NCI-H2196 treated with DMSO at 0.1 percent for 48 hours (cell line): ENCODE measurements at regions not wholly inside any gene's neighbourhood (a gene's known extent, or its start where the extent isn't known, plus 50 kb on each side); places are given as distances from the start of the nearest gene placed in this dataset.

Experiments
- DNase-seq: peaks from one replicate; lab custom pipeline; 2025; ENCODE audit not compliant: unreplicated experiment; lab: John Stamatoyannopoulos, UW

DNA sequence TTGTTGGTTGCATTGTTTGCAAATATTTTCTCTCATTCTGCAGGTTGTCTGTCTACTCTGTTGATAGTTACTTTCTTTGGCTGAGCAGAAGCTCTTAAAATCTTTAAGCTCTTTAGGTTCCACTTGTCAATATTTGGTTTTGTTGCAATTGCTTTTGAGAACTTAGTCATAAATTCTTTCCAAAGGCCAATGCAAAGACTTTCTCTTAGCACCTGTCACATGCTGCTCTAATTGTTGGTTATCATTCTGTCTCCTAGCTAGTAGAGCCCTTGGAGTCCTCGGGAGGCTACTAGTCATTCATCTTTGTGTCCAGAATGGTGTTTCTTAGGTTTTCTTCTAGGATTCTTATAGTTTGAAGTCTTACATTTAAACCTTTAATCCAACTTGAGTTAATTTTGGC is 312.7 kb upstream of the PROX1 start:
- no peak for DNase-seq

DNA sequence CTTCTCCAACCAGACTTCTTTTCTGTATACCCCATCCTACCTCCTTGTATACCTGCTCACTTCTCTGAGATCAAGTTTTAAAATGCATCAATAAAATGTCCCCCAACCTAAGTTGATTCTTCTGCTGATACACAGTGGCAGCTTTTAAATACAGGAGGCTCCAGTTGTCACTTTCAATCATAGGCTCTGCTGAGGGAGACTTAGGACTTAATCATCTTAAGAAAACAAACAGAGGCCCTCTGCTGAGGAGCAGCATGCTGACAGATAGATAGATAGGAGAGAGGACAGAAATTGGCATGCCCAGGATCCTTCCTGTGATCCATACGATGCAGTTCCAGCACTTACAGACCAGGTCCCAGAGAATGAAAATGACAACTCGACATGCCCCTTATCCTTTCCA is 311.0 kb upstream of the PROX1 start:
- DNase-seq, result no peak

DNA sequence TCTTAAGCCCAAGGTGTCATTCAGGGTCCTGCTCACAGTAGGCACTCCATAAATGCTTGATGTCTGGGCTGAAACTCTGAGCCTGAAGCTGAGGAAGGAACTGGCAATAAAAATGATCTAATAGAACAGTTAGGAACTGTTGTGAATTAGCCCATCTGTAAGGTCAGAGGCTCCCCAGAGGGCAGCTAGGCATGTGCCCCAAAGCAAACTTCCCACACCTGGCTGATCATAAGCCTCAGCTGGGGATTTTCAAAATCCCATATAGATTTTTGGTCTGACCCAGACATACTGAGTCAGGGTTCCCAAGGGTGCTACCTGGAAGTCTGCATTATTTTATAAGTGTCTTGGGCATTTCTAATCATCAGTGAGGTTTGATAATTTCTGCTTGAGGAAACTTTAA is 309.4 kb upstream of the PROX1 start:
- DNase-seq, result no peak

DNA sequence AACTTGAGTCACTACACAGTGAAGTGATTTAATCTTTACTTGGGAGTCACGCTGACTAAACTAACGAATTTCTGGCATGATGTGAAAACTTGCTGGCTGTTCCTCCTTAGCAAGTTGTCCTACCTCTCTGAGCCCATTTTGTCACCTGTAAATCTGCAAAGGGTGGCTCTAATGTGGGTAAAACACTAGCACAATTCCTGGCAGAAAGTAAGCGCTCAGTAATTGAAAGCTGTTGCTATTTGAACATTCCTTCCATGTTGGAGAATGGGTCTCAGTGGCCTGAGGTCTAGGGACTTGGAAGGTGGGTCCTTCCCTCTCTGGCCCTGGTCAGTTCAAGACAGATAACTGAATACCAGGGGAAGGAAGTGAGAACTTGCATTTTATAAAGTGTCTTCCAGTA is 309.0 kb upstream of the PROX1 start:
- no peak for DNase-seq

DNA sequence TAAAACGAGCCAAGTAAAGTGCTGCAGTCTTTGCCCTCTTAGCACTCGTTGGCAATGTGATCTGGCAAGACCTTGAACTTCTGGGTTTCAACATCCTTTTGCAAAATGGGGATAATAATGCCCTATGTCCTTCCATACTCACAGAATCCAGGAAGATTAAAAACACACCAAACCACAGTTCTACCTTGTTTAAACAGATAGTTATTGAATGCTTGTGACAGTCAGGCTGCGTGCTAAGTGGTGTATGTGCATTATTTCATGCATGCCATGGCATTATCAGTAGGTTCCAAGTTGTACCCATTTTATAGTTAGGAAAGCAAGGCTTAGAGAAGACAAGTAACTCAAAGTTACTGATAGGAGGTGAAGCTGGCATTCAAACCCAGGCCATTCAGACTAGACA is 308.6 kb upstream of the PROX1 start:
- DNase-seq, result no peak

DNA sequence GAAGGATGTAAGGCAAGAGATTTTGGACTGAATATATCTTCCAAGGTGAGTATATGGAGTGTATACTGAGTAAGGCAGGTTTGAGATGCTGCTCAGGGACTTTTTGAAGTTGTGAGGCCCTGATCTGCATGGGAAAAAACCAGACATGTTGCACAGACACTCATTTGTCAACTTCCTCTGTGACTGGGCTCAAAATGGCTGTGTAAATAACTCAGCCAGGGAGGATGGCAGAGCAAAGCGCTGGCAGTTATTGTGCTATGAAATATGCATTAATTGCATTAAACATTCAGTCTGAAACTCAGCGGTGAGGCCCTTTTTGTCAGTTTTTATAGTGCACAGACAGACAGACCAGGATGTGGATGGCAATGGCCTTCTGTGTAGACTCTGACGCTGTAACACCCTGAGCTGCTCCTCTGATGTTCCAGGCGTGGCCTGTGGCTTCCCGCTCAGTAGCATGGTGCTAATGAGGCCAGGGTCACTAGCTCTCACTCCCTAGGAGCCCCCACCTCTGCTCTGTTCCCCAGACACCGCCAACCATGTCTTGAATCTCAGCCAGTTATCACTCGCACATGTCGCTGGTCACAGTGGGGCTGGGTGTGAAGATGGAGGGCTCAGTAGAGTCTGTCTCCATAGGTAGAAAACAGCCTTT is 307.0 kb upstream of the PROX1 start:
- DNase-seq, result no peak

DNA sequence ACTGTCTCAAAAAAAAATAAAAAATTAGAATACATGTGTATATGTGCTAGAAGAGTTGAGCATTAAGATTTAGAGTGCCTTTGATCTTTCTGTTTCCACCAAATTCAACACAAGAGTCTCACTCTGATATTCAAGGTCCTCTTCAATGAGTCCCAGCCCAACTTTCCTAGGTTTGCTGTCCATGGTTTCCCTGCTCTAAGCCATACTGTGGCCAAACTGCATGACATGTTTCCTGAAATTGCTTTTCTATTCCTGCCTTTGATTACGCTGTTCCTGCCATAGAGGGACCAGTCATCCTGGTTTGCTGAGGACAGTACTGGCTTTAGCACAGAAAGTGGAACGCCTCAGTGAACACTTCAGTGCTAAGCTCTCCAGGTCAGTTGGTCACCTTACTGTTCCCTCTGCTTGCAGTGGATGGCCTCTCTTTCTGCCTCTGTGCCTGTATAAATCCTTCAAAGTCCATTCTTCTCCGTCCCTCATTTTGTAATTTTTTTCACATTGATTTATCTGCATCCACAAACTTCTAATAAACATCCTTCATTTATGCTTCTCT is 305.9 kb upstream of the PROX1 start:
- no peak for DNase-seq

DNA sequence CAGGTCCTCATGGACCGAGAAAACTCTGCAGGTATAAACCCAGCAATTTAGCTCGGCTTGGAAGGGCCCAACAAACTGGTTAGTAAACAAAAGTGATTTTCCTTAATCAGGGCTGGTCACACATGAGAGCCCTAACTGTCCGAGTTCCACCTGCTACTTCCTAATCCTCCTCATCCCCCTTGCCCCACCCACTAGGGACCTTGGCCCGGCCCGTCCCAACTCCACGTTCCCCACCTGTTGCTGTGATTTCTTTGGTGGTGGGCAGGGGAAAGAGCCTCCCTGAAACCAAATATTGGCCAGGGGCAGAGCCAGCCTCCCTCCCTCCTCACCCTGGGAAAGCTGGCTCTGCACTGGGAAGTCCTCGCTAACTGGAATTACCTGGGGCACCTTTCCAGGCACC is 304.2 kb upstream of the PROX1 start:
- DNase-seq, result no peak

DNA sequence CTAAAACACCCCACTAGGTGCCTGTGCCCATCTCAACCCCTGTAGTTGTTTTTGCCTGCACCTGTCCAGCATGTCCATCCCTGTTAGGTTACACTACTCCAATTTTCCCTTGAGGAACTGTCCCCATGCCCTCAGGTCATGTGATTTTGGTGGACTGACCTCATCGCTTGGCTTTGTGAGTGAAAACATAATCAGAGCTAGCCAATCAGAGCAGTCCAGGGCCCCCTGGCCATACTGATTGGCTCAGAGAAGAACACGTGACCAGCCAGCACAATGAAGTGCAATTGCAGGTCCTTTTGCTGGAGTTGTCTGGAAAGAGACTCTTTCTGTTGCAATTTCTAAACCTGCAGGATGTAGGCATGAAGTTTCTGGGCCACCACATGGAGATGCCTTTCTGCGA is 303.3 kb upstream of the PROX1 start:
- DNase-seq, result no peak

DNA sequence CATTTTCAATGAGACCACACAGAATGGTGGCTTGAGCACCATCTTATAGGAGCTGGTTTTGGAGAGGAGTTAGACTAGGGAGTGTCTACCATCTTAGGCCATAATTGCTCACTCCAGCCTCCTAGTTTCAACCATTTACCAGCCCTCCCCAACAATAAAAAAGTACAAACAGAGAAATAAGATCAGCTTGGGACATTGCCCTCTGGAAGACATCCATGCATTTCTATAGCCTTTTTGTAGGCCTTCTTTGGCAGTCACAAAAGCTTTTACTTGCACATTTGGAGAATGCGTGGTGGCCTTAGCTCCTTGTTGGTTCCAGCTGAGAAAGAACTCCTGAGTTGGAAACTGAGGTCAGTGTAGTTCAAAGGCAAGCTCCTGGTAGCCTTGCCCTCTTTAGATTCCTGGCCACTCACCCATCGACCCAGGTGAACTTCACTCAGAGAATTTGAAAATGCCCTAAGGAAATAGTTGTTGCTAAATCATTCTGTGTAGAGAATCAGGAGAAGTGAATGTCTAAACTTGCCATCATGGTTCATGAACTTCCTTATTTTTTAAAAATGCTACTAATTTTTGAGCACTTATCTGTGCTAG is 301.7 kb upstream of the PROX1 start:
- no peak for DNase-seq

DNA sequence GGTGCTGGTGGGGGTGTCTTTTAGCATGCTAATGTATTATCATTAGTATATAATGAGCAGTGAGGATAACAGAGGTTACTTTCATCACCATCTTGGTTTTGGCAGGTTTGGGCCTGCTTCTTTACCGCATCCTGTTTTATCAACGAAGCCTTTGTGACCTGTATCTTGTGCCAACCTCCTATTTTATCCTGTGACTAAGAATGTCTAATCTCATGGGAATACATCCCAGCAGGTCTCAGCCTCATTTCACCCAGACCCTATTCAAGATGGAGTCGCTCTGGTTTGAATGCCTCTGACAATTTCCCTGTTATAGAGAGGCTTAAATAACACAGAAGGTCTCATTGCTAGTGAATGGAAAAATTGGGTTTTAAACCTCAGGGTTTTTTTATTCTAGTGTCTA is 300.8 kb upstream of the PROX1 start:
- no peak for DNase-seq

DNA sequence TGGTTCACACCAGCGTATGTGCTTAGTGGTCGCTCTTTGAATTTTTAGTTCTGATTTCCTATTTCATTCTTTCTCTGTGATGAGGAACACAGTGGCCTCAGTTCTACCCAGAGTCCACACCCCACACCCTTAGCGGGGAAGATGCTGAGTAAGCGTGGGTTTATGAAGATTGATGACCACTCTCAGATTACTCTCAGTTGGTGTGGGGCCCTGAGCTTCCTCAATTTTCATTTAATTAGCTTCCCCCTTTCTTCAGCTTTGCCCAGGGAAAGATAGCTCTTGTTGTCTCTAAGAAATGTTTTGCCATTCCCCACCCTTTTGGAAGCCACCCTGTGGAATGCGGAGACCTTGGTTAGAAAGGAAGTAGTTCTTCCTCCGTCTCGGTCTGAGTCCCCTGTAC is 299.9 kb upstream of the PROX1 start:
- DNase-seq, result no peak

DNA sequence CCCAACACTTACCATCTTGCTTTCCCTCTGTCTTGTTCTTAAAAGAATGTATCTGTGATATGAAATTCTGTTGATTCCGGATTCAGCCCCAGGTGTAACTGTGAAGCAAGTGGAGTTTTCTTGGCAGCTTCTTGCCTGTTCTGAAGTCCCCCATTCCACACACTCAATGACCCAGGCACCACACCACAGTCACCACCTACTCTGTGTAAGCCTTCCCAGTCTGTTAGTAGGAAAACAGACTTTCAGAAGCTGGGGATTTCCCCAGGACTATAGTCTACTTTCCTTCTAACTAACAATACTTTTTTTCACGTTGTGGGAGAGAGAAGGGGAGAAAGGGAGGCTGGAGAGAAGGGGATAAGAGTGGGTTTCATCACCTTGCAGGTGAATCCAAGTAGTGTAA is 299.1 kb upstream of the PROX1 start:
- DNase-seq, result no peak

DNA sequence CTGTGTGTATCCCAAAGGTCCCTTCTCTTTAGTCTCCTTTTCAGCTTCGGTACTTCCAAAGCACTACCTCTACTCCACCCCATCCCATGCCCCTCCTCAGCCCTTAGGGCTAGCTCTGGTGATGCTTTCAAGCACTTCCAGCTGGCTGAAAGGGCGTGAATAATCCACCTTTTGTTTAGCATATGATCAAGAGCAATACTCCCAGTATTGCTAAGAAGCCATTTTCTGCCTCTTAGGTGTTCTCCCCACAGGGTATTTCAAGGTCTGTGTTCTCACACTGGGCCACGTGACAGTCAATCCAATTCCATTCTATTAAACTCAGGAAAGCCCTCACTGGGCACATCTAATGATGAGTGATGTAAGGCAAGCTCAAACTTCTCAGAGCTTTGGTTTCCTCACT is 298.5 kb upstream of the PROX1 start:
- no peak for DNase-seq

DNA sequence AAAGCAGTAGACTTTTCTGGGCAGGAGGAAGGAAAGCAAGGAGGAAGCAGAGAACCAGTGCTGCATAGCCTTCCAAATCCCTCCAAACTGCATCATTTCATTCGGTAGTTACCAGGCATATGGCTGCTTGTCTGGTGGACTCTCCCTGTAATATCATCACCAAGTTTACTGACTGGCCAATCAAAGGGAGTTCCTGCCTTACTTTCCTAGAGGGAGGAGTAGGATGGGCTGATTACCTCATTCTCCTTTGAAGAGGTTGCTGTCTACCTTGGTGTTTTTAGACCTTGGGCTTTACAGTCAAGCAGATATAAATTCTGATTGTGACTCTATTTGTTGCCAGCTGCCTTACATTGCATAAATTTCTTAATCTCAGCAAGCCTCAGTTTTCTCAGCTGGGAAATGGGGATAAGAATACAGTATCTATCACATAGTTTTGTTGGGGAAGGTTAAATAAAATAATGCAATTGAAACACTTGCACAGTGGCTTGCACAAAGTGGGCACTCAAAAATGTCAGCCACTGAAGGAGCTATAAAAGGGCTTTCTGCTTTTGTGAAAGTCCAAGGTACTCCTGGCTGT is 297.3 kb upstream of the PROX1 start:
- no peak for DNase-seq

DNA sequence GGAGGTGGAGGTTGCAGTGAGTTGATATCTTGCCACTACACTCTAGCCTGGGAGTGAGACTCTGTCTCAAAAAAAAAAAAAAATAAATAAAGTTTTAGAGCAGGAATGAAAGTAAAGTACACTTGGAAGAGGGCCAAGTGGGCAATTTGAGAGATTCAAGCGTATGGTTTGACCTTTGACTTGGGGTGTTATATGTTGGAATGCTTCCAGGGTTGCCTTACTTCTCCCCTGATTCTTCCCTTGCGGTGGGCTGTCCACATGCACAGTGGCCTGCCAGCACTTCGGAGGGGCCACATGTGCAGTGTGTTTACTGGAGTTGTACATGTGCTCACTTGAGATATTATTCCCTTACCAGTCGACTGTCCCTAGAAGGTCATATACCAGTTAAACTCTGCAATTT is 295.5 kb upstream of the PROX1 start:
- DNase-seq, result no peak

DNA sequence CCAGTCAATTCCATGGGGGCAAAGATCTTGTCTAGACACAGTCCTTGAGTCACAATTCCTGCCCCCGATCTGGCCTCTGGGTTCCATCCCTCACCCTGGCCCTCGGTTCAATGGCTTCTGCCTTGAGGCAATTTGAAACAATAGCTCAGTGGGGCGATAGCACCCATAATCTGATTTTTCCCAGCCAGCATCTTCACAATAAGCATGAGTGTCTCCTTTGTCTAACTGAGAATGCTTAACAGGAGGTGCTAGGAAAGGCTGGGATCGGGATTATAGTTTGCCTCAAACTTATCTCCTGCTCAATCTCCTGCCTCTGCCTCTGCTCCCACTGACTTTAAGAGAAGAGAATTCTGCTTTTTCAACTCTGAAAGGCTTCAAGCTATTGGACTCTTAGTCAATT is 293.9 kb upstream of the PROX1 start:
- DNase-seq, result no peak

DNA sequence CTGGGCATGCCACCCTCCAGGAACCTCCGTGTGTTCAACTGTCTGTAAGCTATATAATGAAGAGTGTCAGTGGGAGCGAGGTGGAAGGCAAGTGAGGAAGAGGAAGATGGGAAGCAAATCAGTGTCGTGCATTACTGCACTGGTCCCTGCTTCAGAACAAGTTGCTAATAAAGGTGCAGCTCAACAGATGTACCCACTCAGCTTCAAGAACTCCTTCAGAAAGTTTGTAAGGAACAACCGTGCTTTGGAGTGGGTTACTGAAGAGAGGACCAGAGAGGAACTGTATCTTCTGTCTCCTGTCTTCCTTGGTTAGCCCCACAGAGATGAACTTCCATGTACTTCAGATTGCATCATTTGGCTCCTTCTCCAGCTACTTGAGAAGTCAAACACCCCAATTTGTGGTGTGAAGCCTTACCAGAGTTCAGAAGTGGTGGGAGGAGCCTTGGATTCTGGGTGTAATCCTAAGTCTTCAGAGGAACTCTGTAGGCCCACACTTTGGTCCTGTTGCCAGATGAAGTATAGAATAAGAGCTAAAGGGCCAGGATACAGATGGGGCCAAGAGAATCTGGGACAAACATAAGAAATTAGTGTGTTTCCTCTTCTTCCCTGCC is 290.5 kb upstream of the PROX1 start:
- no peak for DNase-seq

DNA sequence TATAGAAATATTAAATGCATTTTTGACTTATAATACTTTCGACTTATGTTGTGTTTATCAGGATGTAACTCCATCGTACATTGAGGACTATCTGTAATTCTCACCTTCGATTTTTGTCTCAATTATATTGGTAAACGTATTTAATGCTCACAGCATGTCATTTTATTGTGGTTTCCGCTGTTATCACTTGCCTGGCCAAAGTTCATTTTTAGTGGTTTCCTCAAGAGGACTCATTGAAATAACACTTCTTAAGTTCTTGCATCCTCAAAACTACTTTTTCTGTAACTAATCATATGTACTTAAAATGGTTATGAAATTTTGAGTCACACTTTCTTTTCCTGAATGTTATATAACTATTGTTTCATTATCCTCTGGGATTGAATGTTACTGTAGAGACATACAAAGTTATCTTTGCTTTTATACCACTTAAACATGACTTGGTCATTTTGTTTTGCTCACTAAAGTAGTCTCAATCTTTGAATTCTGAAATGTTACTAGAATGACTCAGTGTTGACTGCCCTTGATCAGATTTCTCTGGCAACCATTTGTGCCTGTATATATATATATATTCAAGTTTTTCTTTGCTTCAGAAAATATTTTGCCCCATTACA is 289.6 kb upstream of the PROX1 start:
- DNase-seq, result no peak

DNA sequence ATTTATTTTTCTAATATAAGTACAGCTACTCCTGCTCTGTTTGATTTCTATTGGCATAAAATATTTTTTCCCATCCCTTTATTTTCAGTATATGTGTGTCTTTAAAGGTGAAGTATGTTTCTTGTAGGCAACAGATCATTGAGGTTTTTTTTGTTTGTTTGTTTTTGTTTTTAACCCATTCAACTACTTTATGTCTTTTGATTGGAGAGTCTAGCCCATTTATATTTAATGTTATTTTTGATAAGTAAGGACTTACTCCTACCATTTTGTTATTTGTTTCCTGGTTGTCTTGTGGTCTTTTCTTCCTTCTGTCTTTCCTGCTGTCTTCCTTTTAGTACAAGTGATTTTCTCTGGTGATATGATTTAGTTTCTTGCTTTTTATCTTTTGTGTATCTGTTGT is 285.1 kb upstream of the PROX1 start:
- DNase-seq, result no peak

DNA sequence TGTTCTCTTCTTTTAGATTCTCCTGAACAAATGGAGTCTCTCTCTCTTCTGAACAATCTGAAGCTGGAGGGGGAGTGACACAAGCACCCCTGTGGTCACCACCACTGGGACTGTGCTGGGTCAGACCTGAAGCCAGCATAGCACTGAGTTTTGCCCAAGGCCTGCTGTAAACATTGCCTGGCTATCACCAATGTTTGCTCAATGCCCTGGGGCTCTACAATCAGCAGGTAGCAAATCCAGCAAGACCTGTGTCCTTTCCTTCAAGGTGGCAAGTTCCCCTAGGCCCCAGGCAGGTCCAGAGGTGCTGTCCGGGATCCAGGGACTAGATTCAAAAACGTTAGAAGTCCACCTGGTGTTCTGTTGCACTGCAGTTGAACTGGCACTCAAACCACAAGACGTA is 282.8 kb upstream of the PROX1 start:
- no peak for DNase-seq
